Prostate gland (tissue), 2 donors: ENCODE measurements at regions not wholly inside any gene's neighbourhood (a gene's known extent, or its start where the extent isn't known, plus 50 kb on each side); places are given as distances from the start of the nearest gene placed in this dataset.

ENCODE experiments used
- DNase-seq: peaks from one replicate; pipeline ENCODE4 v3.0.0-alpha.2; 2019; ENCODE audit warnings: low spot score
- H3K27ac ChIP-seq, 2 donors: fragments of 200-600 bp; sonication (generic); 2 replicates each; pipeline ENCODE4 v1.5.1; 2017 to 2019
- H3K27me3 ChIP-seq: fragments of 200-600 bp; sonication (generic); replicated peaks from 2 replicates; pipeline ENCODE4 v1.5.1; 2019; ENCODE audit not compliant: insufficient read depth
- H3K36me3 ChIP-seq, 2 donors: fragments of 200-600 bp; sonication (generic); 1 replicate in 1 of 2; 2 replicates in 1 of 2; pipeline versions ENCODE4 v1.5.1 to v1.8.1; 2017 to 2019
- H3K4me1 ChIP-seq: fragments of 200-600 bp; sonication (generic); replicated peaks from 2 replicates; pipeline ENCODE4 v1.5.1; 2019
- H3K4me3 ChIP-seq, 2 donors: fragments of 200-600 bp; sonication (generic); 2 replicates each; pipeline ENCODE4 v1.5.1; 2017 to 2019
- H3K9me3 ChIP-seq: fragments of 200-600 bp; sonication (generic); 2 replicates; pipeline ENCODE4 v1.5.1; 2017
- POLR2A ChIP-seq: fragments of 450-650 bp; IDR thresholded peaks from one replicate; pipeline ENCODE4 v1.6.1; 2016; ENCODE audit warnings: antibody characterized with exemption, mild to moderate bottlenecking
- POLR2AphosphoS5 ChIP-seq: sonication (generic); formaldehyde crosslinking; IDR thresholded peaks from one replicate; pipeline ENCODE4 v1.6.1; 2017; ENCODE audit warnings: antibody characterized with exemption
- WGBS: methylation state at CpG from one replicate; pipeline ENCODE4 v1.1.5; 2018; 5-methylcytosine and 5-hydroxymethylcytosine counted together
- intact Hi-C: fragments of 100-400 bp; cut with DNase I; formaldehyde crosslinking; loops from one replicate; pipeline ENCODE4 v1.14.2; 2022
- TF ChIP-seq, protein P1 (sequence below), 4 experiments: fragments of 200-600 bp in 2 of 4; fragments of 450-650 bp in 2 of 4; sonication (generic) in 2 of 4; IDR thresholded peaks; 1 replicate in 3 of 4; 2 replicates in 1 of 4; pipeline ENCODE4 v1.5.1; 2016 to 2019; ENCODE audit warnings: antibody characterized with exemption in 4 of 4, mild to moderate bottlenecking in 2 of 4, moderate library complexity in 2 of 4

DNA sequence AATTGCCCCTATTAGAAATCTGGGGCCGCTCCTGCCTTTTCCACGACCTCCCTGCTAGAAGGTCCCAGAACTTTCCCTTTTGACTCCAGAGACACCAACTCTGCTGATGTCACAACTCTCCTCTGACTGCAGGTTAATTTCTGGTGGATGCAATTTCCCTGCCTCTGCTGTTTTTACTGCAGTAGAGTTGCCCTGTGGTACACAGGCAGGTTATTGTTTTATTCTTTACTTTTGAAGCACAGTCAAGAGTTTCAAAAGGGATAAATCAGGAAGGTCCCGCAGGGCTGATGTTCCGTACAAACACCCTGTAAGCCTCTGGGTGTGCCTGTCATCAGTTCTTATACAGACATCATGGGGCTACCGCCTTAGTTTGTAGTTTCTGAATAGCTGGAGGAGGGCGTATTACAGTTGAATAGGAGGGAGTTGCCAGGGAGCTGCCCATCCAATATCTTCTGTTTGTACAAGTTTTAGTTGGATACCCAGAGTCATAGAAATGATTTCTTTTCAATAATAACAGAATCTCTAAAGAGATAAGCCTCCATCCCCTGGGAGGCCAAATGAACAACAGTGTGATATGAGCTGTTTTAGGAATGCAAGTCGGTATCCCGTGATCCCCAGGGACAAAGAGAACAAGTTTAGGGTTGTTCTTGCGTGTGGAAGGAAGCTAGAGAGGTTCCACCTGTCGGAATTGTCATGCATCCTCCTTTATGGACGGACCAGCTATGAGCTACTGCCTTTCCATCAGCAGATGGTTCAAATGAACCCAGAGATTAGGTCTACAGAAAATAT, 108.4 kb upstream of the COPS8 start:
- no peaks in the 10 kb centered on the region for H3K4me1 ChIP-seq
- 78% methylated on average over 11 of the region's 11 CpGs for WGBS
- no peaks in the 10 kb centered on the region for H3K27me3 ChIP-seq
- no peaks in the 10 kb centered on the region for H3K36me3 ChIP-seq
- no peaks in the 10 kb centered on the region for H3K9me3 ChIP-seq
- no peak for DNase-seq
- intact Hi-C loops = no loop called here
- no peak overlapping the region for H3K27ac ChIP-seq
- TF ChIP-seq POLR2A (no peak), POLR2AphosphoS5 (no peak)
- TF ChIP-seq, protein P1, sequence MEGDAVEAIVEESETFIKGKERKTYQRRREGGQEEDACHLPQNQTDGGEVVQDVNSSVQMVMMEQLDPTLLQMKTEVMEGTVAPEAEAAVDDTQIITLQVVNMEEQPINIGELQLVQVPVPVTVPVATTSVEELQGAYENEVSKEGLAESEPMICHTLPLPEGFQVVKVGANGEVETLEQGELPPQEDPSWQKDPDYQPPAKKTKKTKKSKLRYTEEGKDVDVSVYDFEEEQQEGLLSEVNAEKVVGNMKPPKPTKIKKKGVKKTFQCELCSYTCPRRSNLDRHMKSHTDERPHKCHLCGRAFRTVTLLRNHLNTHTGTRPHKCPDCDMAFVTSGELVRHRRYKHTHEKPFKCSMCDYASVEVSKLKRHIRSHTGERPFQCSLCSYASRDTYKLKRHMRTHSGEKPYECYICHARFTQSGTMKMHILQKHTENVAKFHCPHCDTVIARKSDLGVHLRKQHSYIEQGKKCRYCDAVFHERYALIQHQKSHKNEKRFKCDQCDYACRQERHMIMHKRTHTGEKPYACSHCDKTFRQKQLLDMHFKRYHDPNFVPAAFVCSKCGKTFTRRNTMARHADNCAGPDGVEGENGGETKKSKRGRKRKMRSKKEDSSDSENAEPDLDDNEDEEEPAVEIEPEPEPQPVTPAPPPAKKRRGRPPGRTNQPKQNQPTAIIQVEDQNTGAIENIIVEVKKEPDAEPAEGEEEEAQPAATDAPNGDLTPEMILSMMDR (IDR thresholded peaks at IDR 0.05) = no peak
- H3K4me3 ChIP-seq = no peak overlapping the region

DNA sequence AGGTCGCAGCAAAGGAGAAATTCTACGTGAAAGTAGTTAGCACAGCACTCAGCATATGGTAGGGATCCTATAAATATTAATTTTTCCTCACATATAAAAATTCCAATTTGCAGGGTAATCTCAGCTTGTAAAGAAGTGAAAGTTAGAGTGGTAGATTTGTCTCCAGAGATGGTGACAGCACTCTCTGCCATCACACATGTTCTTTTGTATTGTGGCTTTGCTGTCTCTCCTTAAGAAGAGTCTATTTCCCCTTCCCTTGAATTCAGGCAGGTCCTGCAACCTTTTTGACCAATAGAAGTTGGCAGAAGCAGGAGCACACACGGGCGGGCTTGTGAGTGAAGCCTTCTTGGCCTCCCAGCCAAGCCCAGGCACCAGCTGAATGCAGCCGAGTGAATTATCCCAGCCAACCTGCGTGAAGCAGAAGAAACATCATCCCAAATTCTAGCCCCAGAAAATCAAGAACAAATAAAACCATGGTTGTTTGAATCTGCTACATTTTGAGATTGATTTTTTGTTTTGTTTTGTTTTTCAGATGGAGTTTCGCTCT, 107.8 kb upstream of the COPS8 start:
- 79% methylated on average over 7 of the region's 7 CpGs for whole genome bisulfite sequencing
- Histone ChIP-seq H3K4me1 (no peaks in the 10 kb centered on the region), H3K4me3 (no peak overlapping the region), H3K36me3 (no peaks in the 10 kb centered on the region), H3K9me3 (no peaks in the 10 kb centered on the region), H3K27me3 (no peaks in the 10 kb centered on the region), H3K27ac (no peak overlapping the region)
- TF ChIP-seq, protein P1 (IDR thresholded peaks at IDR 0.05) = no peak
- TF ChIP-seq POLR2A = no peak
- no peak for TF ChIP-seq POLR2AphosphoS5
- intact Hi-C loops = no loop called here
- no peak for DNase-seq

DNA sequence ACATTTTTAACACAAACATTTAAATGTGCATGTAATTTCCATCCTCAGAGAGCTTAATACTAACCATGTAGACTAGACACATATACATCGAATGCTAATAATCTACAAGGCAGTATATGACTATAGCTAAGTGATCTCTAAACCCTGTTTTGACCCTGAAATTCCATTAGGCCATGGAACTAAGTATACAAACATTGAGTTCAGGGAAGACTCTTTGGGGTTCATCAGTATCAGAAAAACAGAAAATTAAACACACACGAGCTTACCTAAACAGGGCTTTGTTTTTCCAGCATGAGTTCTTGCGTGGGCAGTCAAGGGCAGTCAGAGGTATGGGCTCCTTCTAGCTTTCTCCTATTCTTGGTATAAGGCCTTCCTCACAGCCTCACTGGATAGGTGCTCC, 106.0 kb upstream of the COPS8 start:
- TF ChIP-seq POLR2AphosphoS5 (no peak), POLR2A (no peak)
- TF ChIP-seq, protein P1 (IDR thresholded peaks at IDR 0.05) = no peak
- no peak for DNase-seq
- Histone ChIP-seq H3K27ac (no peak overlapping the region), H3K4me1 (no peaks in the 10 kb centered on the region), H3K27me3 (no peaks in the 10 kb centered on the region), H3K36me3 (no peaks in the 10 kb centered on the region), H3K9me3 (no peaks in the 10 kb centered on the region), H3K4me3 (no peak overlapping the region)
- 91% methylated on average over 3 of the region's 3 CpGs for WGBS
- intact Hi-C loops = no loop called here

DNA sequence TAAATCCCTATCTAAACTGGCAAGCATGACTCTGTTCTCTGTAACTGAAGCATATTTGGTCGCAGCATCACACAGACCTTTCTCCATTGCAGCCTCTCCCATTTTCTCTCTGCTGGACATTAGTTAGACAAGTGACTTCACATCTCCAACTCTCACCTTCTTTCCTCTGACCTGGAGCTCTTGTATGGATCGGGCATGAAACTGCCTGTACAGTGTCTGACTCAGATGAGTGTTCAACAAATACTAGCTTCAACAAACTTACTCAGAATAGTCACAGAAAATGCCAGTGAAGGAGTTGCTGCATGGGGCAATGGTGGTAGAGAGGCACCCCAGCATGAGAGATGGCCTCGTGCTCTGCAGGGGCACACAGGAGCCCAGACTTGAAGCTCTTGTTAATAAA, 104.7 kb upstream of the COPS8 start:
- intact Hi-C loops = no loop called here

More for the DNA sequence above, 104.7 kb upstream of the COPS8 start:
- H3K27me3 ChIP-seq = no peaks in the 10 kb centered on the region
- TF ChIP-seq, protein P1 (IDR thresholded peaks at IDR 0.05) = no peak
- no peak for TF ChIP-seq POLR2A
- TF ChIP-seq POLR2AphosphoS5 = no peak
- DNase-seq = no peak
- WGBS = 94% methylated on average over 3 of the region's 3 CpGs
- H3K9me3 ChIP-seq = no peaks in the 10 kb centered on the region
- H3K4me1 ChIP-seq = no peaks in the 10 kb centered on the region
- no peak overlapping the region for H3K27ac ChIP-seq
- H3K4me3 ChIP-seq = no peak overlapping the region
- no peaks in the 10 kb centered on the region for H3K36me3 ChIP-seq
